Neural cell (in vitro differentiated cells): ENCODE measurements at regions not wholly inside any gene's neighbourhood (a gene's known extent, or its start where the extent isn't known, plus 50 kb on each side); places are given as distances from the start of the nearest gene placed in this dataset.

Source experiments
- H2AFZ ChIP-seq: fragments of 200-600, 300-800 bp; sonication (generic), shearing (Covaris generic); 2 replicates; pipeline ENCODE4 v1.6.0; 2014; ENCODE audit warnings: low read depth, mild to moderate bottlenecking, antibody characterized with exemption, low read length, moderate library complexity
- H3F3A ChIP-seq: fragments of 200-600 bp; shearing (Covaris generic); 2 replicates; pipeline ENCODE4 v1.6.1; 2016; ENCODE audit warnings: mild to moderate bottlenecking, moderate library complexity, mixed read lengths, antibody characterized with exemption, low read length; ENCODE audit not compliant: insufficient read depth, poor library complexity, severe bottlenecking
- H3K27ac ChIP-seq: fragments of 200-600, 300-800 bp; sonication (generic), shearing (Covaris generic); 2 replicates; pipeline ENCODE4 v1.5.1; 2014; ENCODE audit warnings: mild to moderate bottlenecking, low read length, moderate library complexity
- H3K27me3 ChIP-seq: fragments of 300-800, 200-600 bp; sonication (generic), shearing (Covaris generic); 2 replicates; pipeline ENCODE4 v1.6.0; 2014; ENCODE audit warnings: mild to moderate bottlenecking, low read depth, low read length, moderate library complexity; ENCODE audit not compliant: insufficient read depth
- H3K36me3 ChIP-seq: fragments of 300-800, 200-600 bp; sonication (generic), shearing (Covaris generic); 2 replicates; pipeline ENCODE4 v1.5.1; 2014; ENCODE audit warnings: mild to moderate bottlenecking, antibody characterized with exemption, low read length, moderate library complexity; ENCODE audit not compliant: insufficient read depth
- H3K4me2 ChIP-seq: fragments of 300-800, 200-600 bp; sonication (generic), shearing (Covaris generic); 2 replicates; pipeline ENCODE4 v1.6.0; 2014; ENCODE audit warnings: mild to moderate bottlenecking, low read length
- H3K4me3 ChIP-seq: fragments of 300-800, 200-600 bp; sonication (generic), shearing (Covaris generic); 2 replicates; pipeline ENCODE4 v1.5.1; 2014; ENCODE audit warnings: mild to moderate bottlenecking, low read length, moderate library complexity
- H3K79me2 ChIP-seq: fragments of 200-600 bp; shearing (Covaris generic); replicated peaks from 2 replicates; pipeline ENCODE4 v1.6.0; 2014; ENCODE audit warnings: mild to moderate bottlenecking, low read length, moderate library complexity; ENCODE audit not compliant: insufficient read depth
- H3K9ac ChIP-seq: fragments of 300-800, 200-600 bp; sonication (generic), shearing (Covaris generic); 2 replicates; pipeline ENCODE4 v1.6.1; 2016; ENCODE audit warnings: mild to moderate bottlenecking, low read length, mixed read lengths
- H3K9me2 ChIP-seq: fragments of 200-600 bp; shearing (Covaris generic); 2 replicates; pipeline ENCODE4 v1.6.1; 2016; ENCODE audit warnings: mild to moderate bottlenecking, low read length, mixed read lengths; ENCODE audit not compliant: insufficient read depth
- H3K9me3 ChIP-seq: fragments of 200-600, 300-800 bp; sonication (generic), shearing (Covaris generic); 2 replicates; pipeline ENCODE4 v1.6.1; 2016; ENCODE audit warnings: mild to moderate bottlenecking, mixed run types, low read length, moderate library complexity, mixed read lengths
- H4K20me1 ChIP-seq: fragments of 200-600 bp; shearing (Covaris generic); 2 replicates; pipeline ENCODE4 v1.6.1; 2016; ENCODE audit warnings: mild to moderate bottlenecking, mixed run types; ENCODE audit not compliant: insufficient read depth
- EP300 ChIP-seq: fragments of 450-650 bp; conservative IDR thresholded peaks from 2 replicates; pipeline ENCODE4 v1.6.1; 2014; ENCODE audit warnings: antibody characterized with exemption, mild to moderate bottlenecking, moderate library complexity; ENCODE audit not compliant: poor library complexity, severe bottlenecking
- EZH2 ChIP-seq: fragments of 200-600, 300-800 bp; shearing (Covaris generic), sonication (generic); IDR thresholded peaks from 2 replicates; pipeline ENCODE4 v1.6.1; 2014; ENCODE audit warnings: antibody characterized with exemption, low read length, borderline replicate concordance, mild to moderate bottlenecking; ENCODE audit not compliant: insufficient read depth, poor library complexity, severe bottlenecking
- MXI1 ChIP-seq: fragments of 450-650 bp; conservative IDR thresholded peaks from 2 replicates; pipeline ENCODE4 v1.6.1; 2014; ENCODE audit warnings: antibody characterized with exemption, mild to moderate bottlenecking; ENCODE audit not compliant: poor library complexity, severe bottlenecking
- POLR2AphosphoS5 ChIP-seq: IDR thresholded peaks from 2 replicates; pipeline ENCODE4 v1.6.1; 2012
- RAD21 ChIP-seq: fragments of 450-650 bp; conservative IDR thresholded peaks from 2 replicates; pipeline ENCODE4 v1.6.1; 2014; ENCODE audit warnings: antibody characterized with exemption, mild to moderate bottlenecking, moderate library complexity
- SMC3 ChIP-seq: fragments of 450-650 bp; conservative IDR thresholded peaks from 2 replicates; pipeline ENCODE4 v1.6.1; 2014; ENCODE audit warnings: antibody characterized with exemption, mild to moderate bottlenecking, moderate library complexity; ENCODE audit not compliant: poor library complexity
- TAF1 ChIP-seq: IDR thresholded peaks from 2 replicates; pipeline ENCODE4 v1.6.1; 2012; ENCODE audit warnings: low read depth
- TF ChIP-seq, protein P1 (sequence below): fragments of 450-650 bp; IDR thresholded peaks from 2 replicates; pipeline ENCODE4 v1.5.1; 2014; ENCODE audit warnings: antibody characterized with exemption, mild to moderate bottlenecking, moderate library complexity; ENCODE audit not compliant: poor library complexity, severe bottlenecking
- TF ChIP-seq, protein P2 (sequence below): IDR thresholded peaks from 2 replicates; pipeline ENCODE4 v1.6.1; 2012; ENCODE audit warnings: borderline replicate concordance

DNA sequence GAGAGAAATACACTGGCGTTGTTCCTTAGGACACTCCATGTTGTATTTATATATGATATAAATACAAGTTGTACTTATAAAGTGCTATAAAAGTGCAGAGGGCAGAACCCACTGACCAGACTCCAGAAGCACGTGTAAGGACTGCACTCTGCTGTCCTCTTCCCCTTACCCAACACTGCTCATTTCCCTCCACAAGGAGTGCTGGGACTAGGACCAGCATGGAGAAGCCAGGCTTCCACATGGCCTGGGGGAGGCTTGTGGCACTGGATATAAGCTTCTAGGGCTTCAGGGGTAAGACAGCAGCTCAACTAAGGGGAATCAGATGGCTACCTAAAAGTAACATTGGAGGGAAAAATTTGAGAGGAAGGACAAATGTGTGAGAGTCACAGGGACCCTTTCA is 556.9 kb downstream of the IGSF11 start:
- H3K9ac ChIP-seq, result no peak overlapping the region
- no peak overlapping the region for H3K4me2 ChIP-seq
- no peaks in the 10 kb centered on the region for H3K36me3 ChIP-seq
- no peaks in the 10 kb centered on the region for H3K9me2 ChIP-seq
- H3F3A ChIP-seq, result no peaks in the 10 kb centered on the region
- no peak overlapping the region for H3K4me3 ChIP-seq
- no peaks in the 10 kb centered on the region for H3K79me2 ChIP-seq
- no peak overlapping the region for H3K27ac ChIP-seq
- H4K20me1 ChIP-seq, result no peaks in the 10 kb centered on the region
- H3K27me3 ChIP-seq, result no peaks in the 10 kb centered on the region
- TF ChIP-seq MXI1 (no peak), SMC3 (no peak), POLR2AphosphoS5 (no peak), EP300 (no peak), RAD21 (no peak)
- TF ChIP-seq, protein P1, sequence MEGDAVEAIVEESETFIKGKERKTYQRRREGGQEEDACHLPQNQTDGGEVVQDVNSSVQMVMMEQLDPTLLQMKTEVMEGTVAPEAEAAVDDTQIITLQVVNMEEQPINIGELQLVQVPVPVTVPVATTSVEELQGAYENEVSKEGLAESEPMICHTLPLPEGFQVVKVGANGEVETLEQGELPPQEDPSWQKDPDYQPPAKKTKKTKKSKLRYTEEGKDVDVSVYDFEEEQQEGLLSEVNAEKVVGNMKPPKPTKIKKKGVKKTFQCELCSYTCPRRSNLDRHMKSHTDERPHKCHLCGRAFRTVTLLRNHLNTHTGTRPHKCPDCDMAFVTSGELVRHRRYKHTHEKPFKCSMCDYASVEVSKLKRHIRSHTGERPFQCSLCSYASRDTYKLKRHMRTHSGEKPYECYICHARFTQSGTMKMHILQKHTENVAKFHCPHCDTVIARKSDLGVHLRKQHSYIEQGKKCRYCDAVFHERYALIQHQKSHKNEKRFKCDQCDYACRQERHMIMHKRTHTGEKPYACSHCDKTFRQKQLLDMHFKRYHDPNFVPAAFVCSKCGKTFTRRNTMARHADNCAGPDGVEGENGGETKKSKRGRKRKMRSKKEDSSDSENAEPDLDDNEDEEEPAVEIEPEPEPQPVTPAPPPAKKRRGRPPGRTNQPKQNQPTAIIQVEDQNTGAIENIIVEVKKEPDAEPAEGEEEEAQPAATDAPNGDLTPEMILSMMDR, result no peak
- no peaks in the 10 kb centered on the region for H3K9me3 ChIP-seq
- H2AFZ ChIP-seq, result no peak overlapping the region

DNA sequence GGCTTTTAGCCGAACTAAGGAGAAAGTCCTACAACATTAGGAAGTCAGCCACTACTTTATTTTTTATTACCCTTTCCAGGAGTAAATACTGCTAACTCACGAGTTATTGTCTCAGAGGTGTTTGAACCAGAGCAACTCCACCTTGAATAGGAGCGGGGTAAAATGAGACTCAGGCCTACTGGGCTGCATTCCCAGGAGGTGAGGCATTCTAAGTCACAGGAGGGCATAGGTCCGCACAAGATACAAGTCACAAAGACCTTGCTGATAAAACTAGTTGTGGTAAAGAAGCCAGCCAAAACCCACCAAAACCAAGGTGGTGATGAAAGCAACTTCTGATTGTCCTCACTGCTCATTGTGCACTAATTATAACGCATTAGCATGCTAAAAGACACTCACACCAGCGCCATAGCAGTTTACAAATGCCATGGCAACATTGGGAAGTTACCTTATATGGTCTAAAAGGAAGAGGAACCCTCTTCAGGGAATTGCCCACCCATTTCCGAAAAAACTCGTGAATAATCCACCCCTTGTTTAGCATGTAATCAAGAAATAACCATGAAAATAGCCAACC is 555.9 kb downstream of the IGSF11 start:
- H4K20me1 ChIP-seq, result no peaks in the 10 kb centered on the region
- no peaks in the 10 kb centered on the region for H3K9me2 ChIP-seq
- no peaks in the 10 kb centered on the region for H3K79me2 ChIP-seq
- H2AFZ ChIP-seq, result no peak overlapping the region
- H3K4me3 ChIP-seq, result no peak overlapping the region
- no peak overlapping the region for H3K27ac ChIP-seq
- H3K4me2 ChIP-seq, result no peak overlapping the region
- no peaks in the 10 kb centered on the region for H3K27me3 ChIP-seq
- TF ChIP-seq POLR2AphosphoS5, result no peak
- TF ChIP-seq MXI1, result no peak
- no peak for TF ChIP-seq EZH2
- TF ChIP-seq, protein P2, sequence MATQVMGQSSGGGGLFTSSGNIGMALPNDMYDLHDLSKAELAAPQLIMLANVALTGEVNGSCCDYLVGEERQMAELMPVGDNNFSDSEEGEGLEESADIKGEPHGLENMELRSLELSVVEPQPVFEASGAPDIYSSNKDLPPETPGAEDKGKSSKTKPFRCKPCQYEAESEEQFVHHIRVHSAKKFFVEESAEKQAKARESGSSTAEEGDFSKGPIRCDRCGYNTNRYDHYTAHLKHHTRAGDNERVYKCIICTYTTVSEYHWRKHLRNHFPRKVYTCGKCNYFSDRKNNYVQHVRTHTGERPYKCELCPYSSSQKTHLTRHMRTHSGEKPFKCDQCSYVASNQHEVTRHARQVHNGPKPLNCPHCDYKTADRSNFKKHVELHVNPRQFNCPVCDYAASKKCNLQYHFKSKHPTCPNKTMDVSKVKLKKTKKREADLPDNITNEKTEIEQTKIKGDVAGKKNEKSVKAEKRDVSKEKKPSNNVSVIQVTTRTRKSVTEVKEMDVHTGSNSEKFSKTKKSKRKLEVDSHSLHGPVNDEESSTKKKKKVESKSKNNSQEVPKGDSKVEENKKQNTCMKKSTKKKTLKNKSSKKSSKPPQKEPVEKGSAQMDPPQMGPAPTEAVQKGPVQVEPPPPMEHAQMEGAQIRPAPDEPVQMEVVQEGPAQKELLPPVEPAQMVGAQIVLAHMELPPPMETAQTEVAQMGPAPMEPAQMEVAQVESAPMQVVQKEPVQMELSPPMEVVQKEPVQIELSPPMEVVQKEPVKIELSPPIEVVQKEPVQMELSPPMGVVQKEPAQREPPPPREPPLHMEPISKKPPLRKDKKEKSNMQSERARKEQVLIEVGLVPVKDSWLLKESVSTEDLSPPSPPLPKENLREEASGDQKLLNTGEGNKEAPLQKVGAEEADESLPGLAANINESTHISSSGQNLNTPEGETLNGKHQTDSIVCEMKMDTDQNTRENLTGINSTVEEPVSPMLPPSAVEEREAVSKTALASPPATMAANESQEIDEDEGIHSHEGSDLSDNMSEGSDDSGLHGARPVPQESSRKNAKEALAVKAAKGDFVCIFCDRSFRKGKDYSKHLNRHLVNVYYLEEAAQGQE, result no peak
- no peak for TF ChIP-seq RAD21
- no peak for TF ChIP-seq TAF1
- TF ChIP-seq, protein P1, result no peak
- no peak for TF ChIP-seq EP300
- H3K9me3 ChIP-seq, result no peaks in the 10 kb centered on the region
- no peaks in the 10 kb centered on the region for H3K36me3 ChIP-seq
- H3K9ac ChIP-seq, result no peak overlapping the region
- no peaks in the 10 kb centered on the region for H3F3A ChIP-seq
